ENCODE measurements at regions not wholly inside any gene's neighbourhood (a gene's known extent, or its start where the extent isn't known, plus 50 kb on each side); places are given as distances from the start of the nearest gene placed in this dataset.
"Not testable (repeated sequence)": the region's sequence is repeated elsewhere in the genome, so short reads cannot be mapped to it uniquely, and the experiment has no call there.

DNA sequence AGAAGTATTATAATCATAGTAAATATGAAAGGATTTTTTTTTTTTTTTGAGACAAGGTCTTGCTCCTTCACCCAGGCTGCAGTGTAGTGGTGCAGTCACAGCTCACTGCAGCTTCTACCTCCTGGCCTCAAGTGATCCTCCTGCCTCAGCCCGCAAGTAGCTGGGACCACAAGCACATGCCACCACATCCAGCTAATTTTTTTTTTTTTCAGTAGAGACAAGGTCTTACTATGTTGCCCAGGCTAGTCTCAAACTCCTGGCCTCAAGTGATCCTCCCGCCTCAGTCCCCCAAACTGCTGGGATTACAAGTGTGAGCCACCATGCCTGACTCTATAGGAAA, 86.2 kb upstream of the FOXN2 start:
- no peak for DNase-seq

DNA sequence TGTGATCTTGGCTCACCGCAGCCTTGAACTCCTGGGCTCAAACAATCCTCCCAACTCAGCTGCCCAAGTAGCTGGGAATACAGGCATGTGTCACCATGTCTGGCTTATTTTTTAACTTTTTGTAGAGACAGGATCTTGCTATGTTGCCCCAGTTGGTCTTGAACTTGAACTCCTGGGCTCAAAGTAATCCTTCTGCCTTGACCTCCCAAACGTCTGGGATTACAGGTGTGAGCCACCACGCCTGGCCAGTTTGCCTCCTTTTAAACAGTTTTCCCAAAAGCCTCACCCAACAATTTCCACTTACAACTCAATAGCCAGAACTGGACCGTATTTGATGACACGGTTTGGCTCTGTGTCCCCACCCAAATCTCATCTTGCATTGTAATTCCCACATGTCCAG, 85.4 kb upstream of the FOXN2 start:
- no peak for DNase-seq

DNA sequence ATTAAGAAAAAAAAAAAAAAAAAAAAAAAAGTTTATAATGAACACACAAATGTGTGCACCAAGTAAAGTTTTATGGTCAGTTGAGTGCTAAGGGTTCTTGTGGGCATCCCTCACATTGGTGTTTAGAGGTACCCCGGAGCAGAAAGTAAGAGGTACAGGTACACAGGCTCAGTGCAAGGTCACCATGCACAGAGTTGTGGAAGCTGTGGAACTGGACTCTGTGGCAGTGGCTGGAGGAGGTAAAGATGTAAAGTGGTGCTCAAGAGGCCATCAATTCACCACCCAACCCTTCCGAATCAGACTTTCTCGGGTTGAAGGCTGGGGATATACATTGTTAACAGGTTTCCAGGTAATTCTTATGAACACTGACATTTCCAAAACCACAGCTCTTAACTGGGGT, 83.6 kb upstream of the FOXN2 start:
- no peak for DNase-seq

DNA sequence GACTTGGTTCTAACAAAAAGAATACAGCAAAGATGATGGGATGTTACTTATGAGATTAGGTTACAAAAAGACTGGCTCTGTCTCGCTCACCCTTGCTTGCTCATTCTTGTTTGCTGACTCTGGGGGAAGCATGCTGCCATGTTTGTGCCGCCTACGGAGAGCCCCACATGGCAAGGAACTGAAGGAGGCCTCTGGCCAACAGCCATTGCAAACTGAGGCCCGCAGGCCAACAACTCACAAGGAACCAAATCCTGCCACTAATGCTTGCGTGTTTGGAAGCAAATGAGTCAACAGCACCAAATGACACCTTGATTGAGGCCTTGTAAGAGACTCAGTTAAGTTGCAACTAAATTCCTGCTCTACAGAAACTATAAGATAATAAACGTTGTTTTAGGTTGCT, 82.1 kb upstream of the FOXN2 start:
- no peak for DNase-seq

DNA sequence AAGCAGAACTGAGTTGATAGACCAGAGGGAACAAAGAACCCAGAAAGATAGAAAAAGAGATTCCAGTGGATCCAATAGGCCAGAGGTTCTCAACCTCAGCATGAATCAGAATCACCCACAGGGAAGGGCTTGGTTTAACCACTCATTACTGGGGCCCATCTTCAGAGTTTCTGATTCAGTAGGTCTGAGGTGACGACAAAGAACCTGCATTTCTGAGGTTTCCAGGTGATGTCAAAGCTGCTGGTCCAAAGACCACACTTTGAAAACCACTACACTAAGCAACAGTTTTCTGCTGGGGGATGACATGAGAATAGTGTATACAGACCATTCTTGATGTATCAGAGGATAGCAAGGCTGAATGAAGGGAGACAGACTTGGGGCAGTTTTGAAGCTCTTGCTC, 81.5 kb upstream of the FOXN2 start:
- DNase-seq, result no peak

DNA sequence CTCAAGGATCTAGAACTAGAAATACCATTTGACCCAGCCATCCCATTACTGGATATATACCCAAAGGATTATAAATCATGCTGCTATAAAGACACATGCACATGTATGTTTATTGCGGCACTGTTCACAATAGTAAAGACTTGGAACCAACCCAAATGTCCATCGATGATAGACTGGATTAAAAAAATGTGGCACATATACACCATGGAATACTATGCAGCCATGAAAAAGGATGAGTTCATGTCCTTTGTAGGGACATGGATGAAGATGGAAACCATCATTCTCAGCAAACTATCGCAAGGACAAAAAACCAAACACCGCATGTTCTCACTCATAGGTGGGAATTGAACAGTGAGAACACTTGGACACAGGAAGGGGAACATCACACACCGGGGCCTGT, 80.7 kb upstream of the FOXN2 start:
- not testable (repeated sequence) for DNase-seq

DNA sequence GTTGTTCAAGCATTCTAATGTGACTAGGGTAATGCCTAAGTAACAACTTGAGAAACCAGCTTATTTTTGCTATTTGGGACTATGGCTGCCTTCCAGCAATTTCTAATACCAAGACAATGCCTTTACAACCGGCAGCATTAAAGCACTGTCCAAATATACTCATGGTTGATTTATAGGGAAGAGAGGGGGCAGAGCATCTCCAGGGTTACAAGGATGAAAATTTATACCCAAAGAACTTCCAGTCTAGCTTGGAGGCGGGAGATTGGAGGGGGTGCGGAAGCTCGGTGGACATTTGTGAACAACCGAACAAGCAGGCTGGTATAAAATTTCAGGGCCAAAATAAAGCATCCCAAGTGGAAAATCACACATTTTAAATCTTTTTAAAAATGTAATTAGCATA, 79.4 kb upstream of the FOXN2 start:
- DNase-seq, result peak; percentile 32

DNA sequence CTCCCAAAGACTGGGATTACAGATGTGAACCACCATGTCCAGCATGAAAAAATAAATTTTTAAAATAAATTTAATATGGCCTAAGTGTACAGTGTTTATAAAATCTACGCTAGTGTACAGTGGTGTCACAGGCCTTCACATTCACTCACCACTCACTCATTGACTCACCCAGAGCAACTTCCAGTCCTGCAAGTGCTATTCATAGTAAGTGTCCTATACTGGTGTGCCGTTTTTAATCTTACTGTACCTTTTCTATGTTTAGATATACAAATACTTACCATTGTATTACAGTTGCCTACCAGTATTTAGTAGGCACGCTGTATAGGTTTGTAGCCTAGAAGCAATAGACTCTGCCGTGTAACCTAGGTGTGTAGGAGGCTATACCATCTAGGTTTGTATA, 76.1 kb upstream of the FOXN2 start:
- DNase-seq, result no peak

DNA sequence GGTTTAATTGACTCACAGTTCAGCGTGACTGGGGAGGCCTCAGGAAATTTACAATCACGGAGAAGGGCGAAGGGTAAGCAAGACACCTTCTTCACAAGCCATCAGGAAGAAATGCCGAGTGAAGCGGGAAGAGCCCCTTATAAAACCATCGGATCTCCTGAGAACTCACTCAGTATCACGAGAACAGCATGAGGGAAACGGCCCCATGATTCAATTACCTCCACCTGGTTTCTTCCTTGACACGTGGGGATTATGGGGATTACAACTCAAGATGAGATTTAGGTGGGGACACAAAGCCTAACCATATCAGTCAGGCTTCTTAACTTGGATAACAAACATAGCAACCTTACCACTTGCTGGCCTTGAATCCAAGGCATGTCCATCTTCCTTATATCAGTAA, 73.6 kb upstream of the FOXN2 start:
- DNase-seq, result no peak

DNA sequence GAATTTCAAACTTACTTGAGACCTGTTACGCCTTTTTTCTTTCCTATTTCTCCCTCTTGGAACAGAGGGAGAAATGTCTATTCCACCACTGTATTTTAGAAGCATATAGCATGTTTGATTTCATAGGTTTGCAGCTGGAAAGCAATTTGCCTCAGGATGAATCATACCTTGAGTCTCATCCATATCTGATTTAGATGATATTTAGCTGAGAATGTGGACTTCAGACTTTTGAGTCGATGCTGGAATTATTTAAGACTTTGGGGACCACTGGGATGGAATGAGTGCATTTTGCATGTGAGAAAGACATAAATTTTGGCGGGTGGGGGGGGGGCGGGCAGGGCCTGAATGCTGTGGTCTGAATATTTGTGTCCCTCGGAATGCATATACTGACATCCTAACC, 67.3 kb upstream of the FOXN2 start:
- no peak for DNase-seq

DNA sequence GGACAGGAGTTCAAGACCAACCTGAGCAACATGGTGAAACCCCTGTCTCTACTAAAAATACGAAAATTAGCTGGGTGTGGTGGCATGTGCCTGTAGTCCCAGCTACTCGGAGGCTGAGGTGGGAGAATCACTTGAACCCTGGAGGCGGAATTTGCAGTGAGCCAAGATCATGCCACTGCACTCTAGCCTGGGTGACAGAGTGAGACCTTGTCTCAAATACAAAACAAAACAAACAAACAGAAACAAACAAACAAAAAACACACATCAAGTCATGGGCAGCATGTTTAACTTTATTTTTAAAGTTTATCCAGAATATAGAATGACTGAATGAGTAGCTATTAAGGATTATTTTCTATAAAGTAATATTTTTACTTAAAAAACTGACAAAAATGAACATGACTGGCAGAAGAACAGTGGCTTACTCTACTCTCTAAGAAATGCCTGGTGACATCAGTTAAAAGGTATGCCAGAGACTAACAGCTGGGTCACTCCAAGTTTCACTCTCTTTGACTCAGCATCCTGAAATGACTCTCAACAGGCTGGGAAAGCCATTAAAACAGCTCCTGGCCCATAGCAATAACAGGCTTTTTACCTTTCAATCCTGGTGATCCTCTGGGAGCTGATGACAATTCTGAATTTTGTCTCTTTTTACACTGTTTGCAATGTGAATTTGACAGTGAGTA, 66.1 kb upstream of the FOXN2 start:
- no peak for DNase-seq

DNA sequence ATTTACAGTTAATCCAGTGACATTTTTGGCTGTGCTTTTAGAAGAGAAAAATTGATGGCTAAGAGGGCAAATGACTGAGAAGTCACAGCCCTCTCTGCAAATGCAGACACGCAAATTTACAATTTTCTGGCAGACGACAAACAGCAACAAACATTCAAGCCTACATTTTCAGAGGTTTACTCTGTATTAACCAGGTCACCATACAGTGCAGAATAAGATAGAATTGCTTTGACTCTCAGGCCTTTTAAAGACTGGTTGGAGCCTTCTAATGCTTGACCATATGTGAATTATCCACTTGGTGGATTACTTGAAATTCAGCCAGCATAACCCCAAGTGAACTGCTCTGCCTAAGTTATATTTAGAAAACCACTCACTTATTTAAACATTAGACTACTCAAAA, 65.5 kb upstream of the FOXN2 start:
- no peak for DNase-seq

DNA sequence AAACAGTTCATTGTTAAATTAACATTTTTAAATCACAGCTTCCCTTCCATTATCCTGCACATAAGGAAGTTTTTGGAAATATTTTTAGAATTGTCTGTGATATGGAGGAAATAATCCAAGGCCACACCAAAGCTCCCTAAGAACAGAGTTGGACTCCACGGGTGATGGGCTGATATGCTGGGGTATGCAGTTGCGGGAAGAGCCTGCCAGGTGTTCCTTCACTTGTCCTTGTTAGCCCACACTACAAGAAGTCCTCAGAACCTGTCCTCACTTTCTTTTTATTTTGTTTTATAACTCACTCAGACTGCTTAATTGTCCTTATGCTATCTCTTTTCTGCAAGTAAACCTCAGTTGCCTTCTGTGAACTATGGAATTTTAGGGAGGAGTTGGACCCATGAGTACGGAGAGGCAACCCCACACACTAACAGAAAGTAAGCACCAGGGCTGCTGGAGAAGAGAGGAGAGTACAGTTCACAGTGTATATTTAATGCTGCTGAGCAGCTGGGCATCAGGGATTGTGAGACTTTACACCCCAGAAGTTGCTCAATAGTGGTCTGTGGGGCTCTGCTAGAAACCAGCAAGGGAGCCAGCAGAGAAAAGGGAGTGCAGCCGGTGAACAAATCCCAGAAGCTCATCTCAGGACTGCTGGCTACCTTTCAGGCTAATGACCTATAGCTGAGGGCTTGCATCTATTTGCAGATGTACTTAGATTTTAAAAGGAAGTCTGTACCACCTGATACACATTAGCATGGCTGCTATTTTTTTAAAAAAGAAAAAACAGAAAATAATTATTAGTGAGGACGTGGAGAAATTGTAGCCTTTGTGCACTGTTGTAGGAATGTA, 64.6 kb upstream of the FOXN2 start:
- no peak for DNase-seq

DNA sequence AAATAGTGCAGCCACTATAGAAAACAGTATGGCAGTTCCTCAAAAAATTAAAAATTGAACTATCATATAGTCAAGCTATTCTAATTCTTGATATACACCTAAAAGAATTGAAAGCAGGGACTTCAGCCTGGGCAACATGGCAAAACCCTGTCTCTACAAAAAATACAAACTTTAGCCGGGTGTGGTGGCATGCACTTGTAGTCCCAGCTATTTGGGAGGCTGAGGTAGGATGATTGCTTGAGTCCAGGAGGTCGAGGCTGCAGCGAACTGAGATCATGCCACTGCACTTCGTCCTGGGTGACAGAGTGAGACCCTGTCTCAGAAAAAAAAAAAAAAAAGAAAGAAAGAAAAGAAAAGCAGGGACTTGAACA, 64.0 kb upstream of the FOXN2 start:
- DNase-seq, result no peak

DNA sequence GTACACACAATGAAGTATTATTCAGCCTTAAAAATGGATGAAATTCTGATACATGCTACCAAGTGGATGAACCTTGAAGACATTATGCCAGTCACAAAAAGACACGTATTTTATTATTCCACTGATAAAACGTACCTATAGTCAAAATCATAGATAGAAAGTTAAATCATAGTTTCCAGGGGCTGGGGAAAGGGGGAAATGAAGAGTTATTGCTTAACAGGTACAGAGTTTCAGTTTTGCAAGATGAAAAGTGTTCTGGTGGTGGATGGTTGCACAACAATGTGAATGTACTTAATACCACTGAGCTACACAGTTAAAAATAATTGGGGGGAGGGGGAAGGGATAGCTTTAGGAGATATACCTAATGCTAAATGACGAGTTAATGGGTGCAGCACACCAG, 63.5 kb upstream of the FOXN2 start:
- no peak for DNase-seq

DNA sequence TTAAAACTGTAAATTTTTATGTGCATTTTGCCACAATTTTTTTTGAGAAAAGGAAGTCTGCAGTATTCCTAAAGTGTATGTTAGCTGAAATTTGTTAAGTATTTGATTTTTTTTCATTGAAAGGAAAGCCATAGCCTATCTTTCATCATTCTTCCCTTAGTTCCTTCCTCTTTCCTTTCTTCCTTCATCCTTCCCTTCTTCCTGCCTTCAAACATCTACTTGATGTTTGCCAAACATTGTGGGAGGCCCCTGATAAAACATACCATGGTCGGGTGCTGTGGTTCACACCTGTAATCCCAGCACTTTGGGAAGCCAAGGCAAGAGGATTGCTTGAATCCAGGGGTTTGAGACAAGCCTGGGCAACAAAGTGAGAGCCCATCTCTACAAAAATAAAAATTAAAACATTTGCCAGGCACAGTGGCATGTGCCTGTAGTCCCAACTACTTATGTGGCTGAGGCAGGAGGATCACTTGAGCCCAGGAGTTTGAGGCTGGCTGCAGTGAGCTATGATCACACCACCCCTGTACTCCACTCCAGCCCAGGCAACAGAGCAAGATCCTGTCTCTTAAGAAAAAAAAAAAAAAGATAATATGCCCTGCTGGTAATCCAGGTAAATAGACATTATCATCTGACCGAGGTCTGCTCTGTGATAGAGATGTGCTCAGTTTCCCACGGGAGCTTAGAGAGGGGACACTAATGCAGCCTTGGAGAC, 62.9 kb upstream of the FOXN2 start:
- DNase-seq, result no peak

DNA sequence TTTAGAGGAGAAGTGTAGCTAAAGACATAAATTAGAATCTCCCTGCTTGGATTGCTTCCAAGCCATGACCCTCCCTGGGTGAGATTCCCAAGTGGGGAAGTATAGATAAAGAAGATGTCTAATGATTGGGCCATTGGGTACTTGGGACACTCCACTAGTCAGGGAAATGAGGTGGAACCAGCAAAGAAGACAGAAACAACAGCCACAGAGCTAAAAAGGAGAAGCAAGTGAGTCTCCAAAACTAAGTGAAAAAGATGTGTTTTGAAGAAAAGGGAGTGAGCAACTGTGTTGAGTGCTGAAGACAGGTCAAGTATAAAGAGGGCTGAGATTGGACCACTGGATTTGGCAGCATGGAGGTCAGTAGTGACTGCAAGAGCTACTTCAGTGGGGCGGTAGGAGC, 61.2 kb upstream of the FOXN2 start:
- no peak for DNase-seq

DNA sequence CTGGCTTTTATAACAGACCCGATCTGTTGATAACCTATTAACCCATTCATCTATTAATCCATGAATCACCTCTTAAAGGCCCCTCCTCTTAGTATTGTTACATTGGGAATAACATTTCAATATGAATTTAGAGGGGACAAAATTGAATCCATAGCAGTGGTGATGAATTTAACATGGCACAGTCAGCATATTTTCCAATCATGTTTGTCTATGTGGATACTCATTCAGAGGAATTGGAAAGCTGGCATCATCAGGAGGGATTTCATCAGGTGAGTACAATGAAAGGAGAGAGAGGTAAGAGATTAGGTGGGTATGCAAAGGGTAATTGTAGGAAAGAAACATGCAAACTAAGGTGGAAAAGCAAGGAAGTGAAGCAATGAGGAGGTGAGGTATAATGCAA, 59.6 kb upstream of the FOXN2 start:
- DNase-seq, result no peak

DNA sequence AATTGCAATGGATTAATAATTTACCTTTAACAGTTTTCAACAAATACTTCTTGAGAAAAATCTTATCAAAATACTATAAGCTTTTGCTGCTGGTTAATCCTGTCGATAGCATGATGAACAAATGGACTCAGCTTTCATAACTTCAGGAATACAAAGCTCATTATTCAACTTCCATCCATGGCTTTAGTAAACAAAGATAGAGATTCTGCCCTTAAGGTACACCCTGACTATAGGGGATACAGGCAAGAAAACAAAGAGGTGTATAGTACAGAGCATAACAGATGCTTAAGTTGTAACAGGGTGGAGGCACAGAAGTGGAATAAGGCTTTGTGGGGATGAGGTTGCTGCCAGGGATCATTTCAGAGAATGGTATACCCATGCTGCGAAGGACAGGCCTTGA, 57.0 kb upstream of the FOXN2 start:
- no peak for DNase-seq

DNA sequence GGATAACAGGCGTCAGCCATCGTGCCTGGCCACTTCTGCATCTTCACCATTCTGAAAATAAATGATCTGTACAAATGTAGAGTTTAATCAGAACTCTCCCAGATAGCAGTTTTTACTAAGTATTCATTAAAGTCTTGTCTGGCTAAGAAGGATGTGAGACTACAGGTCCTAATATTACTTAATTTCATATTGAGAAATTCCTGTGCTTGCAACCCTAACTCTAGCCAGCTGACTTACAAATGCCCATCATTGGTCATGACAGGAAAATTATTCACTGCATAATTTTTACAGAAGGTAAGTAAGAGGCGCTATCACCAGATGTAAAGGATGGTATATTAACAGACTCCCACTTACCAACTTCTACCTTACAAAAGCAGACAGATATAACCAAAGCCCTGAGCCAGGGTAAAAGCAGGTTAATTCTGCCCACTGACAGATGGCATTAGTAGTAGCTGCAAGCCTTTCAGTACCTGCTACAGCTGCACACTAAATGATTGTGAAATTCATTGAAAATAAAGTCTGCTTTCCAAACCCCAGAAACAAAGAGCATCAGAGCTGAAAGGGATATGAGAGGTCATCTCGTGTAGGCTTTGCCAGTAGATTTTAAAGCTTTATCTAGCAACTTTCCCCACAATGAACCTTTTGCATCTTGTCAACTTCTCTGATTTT, 55.9 kb upstream of the FOXN2 start:
- no peak for DNase-seq

DNA sequence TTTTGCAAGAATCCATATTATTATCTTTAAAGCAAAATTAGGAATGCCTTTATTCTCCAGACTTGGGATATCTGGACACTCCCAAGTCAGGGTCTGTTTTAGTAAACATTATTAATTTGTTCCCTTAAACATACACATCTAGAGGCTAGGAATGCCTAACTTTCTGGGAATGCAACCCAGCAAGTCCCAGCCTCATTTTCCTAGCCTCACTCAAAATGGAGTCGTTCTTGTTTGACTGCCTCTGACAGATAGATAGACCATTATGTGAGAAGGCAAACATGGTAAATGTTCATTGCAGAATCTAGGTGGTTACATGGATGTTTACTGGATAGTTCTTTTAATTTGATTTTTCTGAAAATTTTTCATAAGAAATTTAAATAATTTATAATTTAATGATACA, 54.7 kb upstream of the FOXN2 start:
- DNase-seq, result no peak

DNA sequence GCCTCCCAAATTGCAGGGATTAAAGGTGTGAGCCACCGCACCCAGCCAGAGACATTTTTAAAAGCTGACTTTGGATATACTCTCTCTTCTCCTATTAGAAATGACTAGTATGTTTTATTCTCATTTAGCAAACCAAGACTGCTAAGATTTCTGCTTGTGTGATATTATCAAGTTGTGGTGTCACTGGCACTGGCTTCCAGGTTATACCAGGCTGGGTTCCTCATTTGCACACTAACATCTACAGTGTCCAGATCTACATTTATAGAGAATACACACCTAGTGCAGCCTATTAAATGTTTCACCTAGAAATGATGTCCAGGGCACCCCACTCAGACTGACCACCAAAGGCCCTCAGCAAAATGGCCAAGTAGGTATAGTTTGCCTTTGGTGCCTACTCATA, 49.9 kb upstream of the FOXN2 start:
- no peak for DNase-seq
